CD14-positive monocyte (primary cell): ENCODE measurements at regions not wholly inside any gene's neighbourhood (a gene's known extent, or its start where the extent isn't known, plus 50 kb on each side); places are given as distances from the start of the nearest gene placed in this dataset.

Experiments
- DNase-seq, 3 donors: peaks; one replicate each; pipeline ENCODE4 v3.0.0-alpha.2; 2011 to 2022
- H2AFZ ChIP-seq: 2 replicates; pipeline ENCODE4 v1.6.0; 2012; ENCODE audit warnings: mild to moderate bottlenecking, low read depth, low read length, inconsistent platforms; ENCODE audit not compliant: insufficient read depth, poor library complexity, severe bottlenecking
- H3K27ac ChIP-seq, 2 donors: 1 replicate in 1 of 2; 2 replicates in 1 of 2; pipeline ENCODE4 v1.5.1; 2012 to 2013; ENCODE audit warnings: low read length in 2 of 2, control low read depth in 1 of 2, inconsistent platforms in 1 of 2, low read depth in 1 of 2, mild to moderate bottlenecking in 1 of 2
- H3K27me3 ChIP-seq, 2 donors: one replicate each; pipeline versions ENCODE4 v1.6.0 to v1.6.1; 2011 to 2013; ENCODE audit warnings: low read length in 2 of 2; ENCODE audit not compliant: control insufficient read depth in 2 of 2, insufficient read depth in 2 of 2
- H3K36me3 ChIP-seq, 2 donors: replicated peaks in 1 of 2; 1 replicate in 1 of 2; 2 replicates in 1 of 2; pipeline versions ENCODE4 v1.5.1 to v1.6.1; 2012 to 2013; ENCODE audit warnings: low read length in 2 of 2, control low read depth in 1 of 2, inconsistent platforms in 1 of 2, mild to moderate bottlenecking in 1 of 2; ENCODE audit not compliant: insufficient read depth in 2 of 2, control insufficient read depth in 1 of 2
- H3K4me1 ChIP-seq, 2 donors: 1 replicate in 1 of 2; 2 replicates in 1 of 2; pipeline versions ENCODE4 v1.5.1 to v1.6.1; 2012 to 2013; ENCODE audit warnings: low read length in 2 of 2, control low read depth in 1 of 2, inconsistent platforms in 1 of 2, mild to moderate bottlenecking in 1 of 2, moderate library complexity in 1 of 2; ENCODE audit not compliant: insufficient read depth in 2 of 2, control insufficient read depth in 1 of 2
- H3K4me2 ChIP-seq: replicated peaks from 2 replicates; pipeline ENCODE3; 2012; ENCODE audit warnings: low read length, moderate library complexity, mild to moderate bottlenecking; ENCODE audit not compliant: poor library complexity, severe bottlenecking; ENCODE audit errors: extremely low read depth
- H3K4me3 ChIP-seq, 3 experiments: fragments of 200-600 bp in 1 of 3; sonication (generic) in 1 of 3; replicated peaks in 1 of 3; 1 replicate in 2 of 3; 2 replicates in 1 of 3; pipeline ENCODE4 v1.5.1; 2011 to 2013; ENCODE audit warnings: low read length in 3 of 3, mild to moderate bottlenecking in 3 of 3, control low read depth in 2 of 3, low read depth in 2 of 3, inconsistent platforms in 1 of 3, moderate library complexity in 1 of 3
- H3K79me2 ChIP-seq: 2 replicates; pipeline ENCODE4 v1.6.0; 2012; ENCODE audit warnings: mild to moderate bottlenecking, control low read depth, inconsistent platforms, low read length, moderate library complexity; ENCODE audit not compliant: insufficient read depth
- H3K9ac ChIP-seq: 2 replicates; pipeline ENCODE4 v1.6.0; 2017; ENCODE audit warnings: low read length, mild to moderate bottlenecking; ENCODE audit not compliant: insufficient read depth, poor library complexity, severe bottlenecking
- H3K9me3 ChIP-seq, 2 donors: replicated peaks in 1 of 2; 1 replicate in 1 of 2; 2 replicates in 1 of 2; pipeline versions ENCODE4 v1.5.1 to v1.6.1; 2012 to 2013; ENCODE audit warnings: low read length in 2 of 2, control low read depth in 1 of 2; ENCODE audit not compliant: control insufficient read depth in 1 of 2, insufficient read depth in 1 of 2
- H4K20me1 ChIP-seq: 2 replicates; pipeline ENCODE4 v1.6.0; 2012; ENCODE audit warnings: mild to moderate bottlenecking, low read length, control low read depth, moderate library complexity; ENCODE audit not compliant: insufficient read depth
- H3K27ac Mint-ChIP-seq, 7 donors: one replicate each; pipeline ENCODE4 v1.8.0; 2020; ENCODE audit warnings: mild to moderate bottlenecking in 7 of 7, mixed read lengths in 7 of 7, moderate library complexity in 6 of 7, inconsistent platforms in 2 of 7
- H3K27me3 Mint-ChIP-seq, 3 donors: one replicate each; pipeline ENCODE4 v1.8.0; 2021 to 2022; ENCODE audit warnings: low read depth in 3 of 3, mild to moderate bottlenecking in 3 of 3, mixed read lengths in 3 of 3, moderate library complexity in 3 of 3, inconsistent platforms in 1 of 3
- H3K36me3 Mint-ChIP-seq, 2 donors: one replicate each; pipeline ENCODE4 v1.8.0; 2020; ENCODE audit warnings: mixed read lengths in 2 of 2, inconsistent platforms in 1 of 2, mild to moderate bottlenecking in 1 of 2
- H3K4me1 Mint-ChIP-seq: one replicate; pipeline ENCODE4 v1.8.0; 2020; ENCODE audit warnings: mild to moderate bottlenecking, mixed read lengths
- H3K4me3 Mint-ChIP-seq, 2 donors: one replicate each; pipeline ENCODE4 v1.8.0; 2020; ENCODE audit warnings: mild to moderate bottlenecking in 2 of 2, mixed read lengths in 2 of 2, moderate library complexity in 1 of 2
- H3K9me3 Mint-ChIP-seq, 7 donors: one replicate each; pipeline ENCODE4 v1.8.0; 2020 to 2022; ENCODE audit warnings: mixed read lengths in 7 of 7, mild to moderate bottlenecking in 6 of 7, moderate library complexity in 6 of 7, inconsistent platforms in 2 of 7
- WGBS: methylation state at CpG from one replicate; pipeline ENCODE4 v1.1.5; 2013; ENCODE audit warnings: missing lambda C conversion rate; ENCODE audit not compliant: insufficient coverage; 5-methylcytosine and 5-hydroxymethylcytosine counted together
- intact Hi-C, 2 donors: fragments of 100-400 bp; cut with micrococcal nuclease; formaldehyde crosslinking; loops; one replicate each; pipeline versions ENCODE4 v1.15.0 to v1.15.1; 2023
- TF ChIP-seq, protein P1 (sequence below): fragments of 200-600 bp; IDR thresholded peaks from one replicate; pipeline ENCODE4 v1.8.0; 2022; ENCODE audit warnings: antibody characterized with exemption, mild to moderate bottlenecking

DNA sequence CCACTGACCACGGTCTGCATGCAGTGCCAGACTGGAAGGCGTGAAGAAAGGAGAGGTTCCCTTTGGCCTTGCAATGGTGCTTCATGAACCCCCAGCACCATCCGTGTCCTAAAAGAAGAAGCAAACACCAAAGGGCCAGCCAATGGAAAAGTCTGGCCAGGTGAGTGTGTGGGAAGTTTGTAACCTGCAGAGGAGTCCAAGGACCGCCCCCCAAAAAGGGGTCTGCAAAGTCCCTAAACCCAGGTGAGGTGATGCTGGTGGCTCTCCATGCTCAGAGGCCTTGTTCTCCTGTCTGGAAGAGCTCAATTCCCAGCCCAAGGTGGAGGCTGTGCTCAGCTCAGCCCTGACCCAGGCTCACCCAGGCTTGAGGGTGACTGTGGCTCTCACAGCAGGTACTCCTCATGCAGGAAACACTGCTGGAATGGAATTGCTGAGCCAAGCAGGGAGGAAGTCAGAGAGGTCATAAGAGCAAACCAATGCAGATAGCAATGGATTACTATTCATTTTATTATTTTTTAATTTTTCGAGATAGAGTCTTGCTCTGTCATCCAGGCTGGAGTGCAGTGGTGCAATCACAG, 52.4 kb upstream of the NANOS1 start:
- H3K4me3 ChIP-seq = no peak overlapping the region
- Mint-ChIP-seq H3K27me3 (peaks cover 3 to 11% (median 6%) of the 10 kb centered on the region in 3 donors), H3K4me1 (no peaks in the 10 kb centered on the region), H3K27ac (no peak overlapping the region), H3K9me3 (peaks cover 3 to 15% (median 8%) of the 10 kb centered on the region in 7 donors), H3K4me3 (no peak overlapping the region), H3K36me3 (no peaks in the 10 kb centered on the region)
- H3K9ac ChIP-seq = no peak overlapping the region
- WGBS = 84% methylated on average over 4 of the region's 5 CpGs
- H3K27me3 ChIP-seq = peaks cover 0 to 2% of the 10 kb centered on the region in 2 donors
- H3K36me3 ChIP-seq = no peaks in the 10 kb centered on the region
- TF ChIP-seq, protein P1, sequence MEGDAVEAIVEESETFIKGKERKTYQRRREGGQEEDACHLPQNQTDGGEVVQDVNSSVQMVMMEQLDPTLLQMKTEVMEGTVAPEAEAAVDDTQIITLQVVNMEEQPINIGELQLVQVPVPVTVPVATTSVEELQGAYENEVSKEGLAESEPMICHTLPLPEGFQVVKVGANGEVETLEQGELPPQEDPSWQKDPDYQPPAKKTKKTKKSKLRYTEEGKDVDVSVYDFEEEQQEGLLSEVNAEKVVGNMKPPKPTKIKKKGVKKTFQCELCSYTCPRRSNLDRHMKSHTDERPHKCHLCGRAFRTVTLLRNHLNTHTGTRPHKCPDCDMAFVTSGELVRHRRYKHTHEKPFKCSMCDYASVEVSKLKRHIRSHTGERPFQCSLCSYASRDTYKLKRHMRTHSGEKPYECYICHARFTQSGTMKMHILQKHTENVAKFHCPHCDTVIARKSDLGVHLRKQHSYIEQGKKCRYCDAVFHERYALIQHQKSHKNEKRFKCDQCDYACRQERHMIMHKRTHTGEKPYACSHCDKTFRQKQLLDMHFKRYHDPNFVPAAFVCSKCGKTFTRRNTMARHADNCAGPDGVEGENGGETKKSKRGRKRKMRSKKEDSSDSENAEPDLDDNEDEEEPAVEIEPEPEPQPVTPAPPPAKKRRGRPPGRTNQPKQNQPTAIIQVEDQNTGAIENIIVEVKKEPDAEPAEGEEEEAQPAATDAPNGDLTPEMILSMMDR = no peak
- H3K4me1 ChIP-seq = no peaks in the 10 kb centered on the region
- H4K20me1 ChIP-seq = no peaks in the 10 kb centered on the region
- no peak overlapping the region for H3K4me2 ChIP-seq
- no peak overlapping the region for H3K27ac ChIP-seq
- no peaks in the 10 kb centered on the region for H3K79me2 ChIP-seq
- DNase-seq = no peak
- intact Hi-C loops = no loop called here
- H2AFZ ChIP-seq = no peak overlapping the region
- H3K9me3 ChIP-seq = no peaks in the 10 kb centered on the region

DNA sequence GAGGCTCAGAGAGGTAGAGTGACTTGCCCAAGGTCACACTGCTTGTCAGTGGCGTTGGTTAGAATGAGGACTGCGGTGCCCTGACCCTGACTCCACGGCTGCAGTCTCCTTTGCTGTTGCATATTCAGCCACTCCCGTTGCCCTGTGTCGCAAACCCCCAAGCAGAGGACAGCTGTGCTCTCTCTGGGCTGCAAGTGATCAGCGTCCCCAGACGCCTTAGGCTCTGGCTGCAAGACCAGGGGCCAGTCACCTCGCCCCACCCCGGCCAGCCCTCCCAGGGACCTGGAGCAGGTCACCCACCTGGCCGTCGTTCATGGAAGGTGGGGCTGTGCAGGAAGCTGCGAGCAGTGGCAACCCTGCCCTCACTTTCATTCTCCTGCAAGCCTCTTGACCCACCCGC, 51.7 kb upstream of the NANOS1 start:
- no peak overlapping the region for H3K27ac Mint-ChIP-seq
- H3K27ac ChIP-seq = no peak overlapping the region
- no peak overlapping the region for H3K4me2 ChIP-seq
- H3K4me1 Mint-ChIP-seq = no peaks in the 10 kb centered on the region
- H2AFZ ChIP-seq = no peak overlapping the region
- no peak for DNase-seq
- no peak overlapping the region for H3K4me3 ChIP-seq
- H3K27me3 Mint-ChIP-seq = peaks cover under 1 to 9% (median 8%) of the 10 kb centered on the region in 3 donors
- H3K36me3 Mint-ChIP-seq = no peaks in the 10 kb centered on the region
- 80% methylated on average over 11 of the region's 13 CpGs for WGBS
- H3K27me3 ChIP-seq = peaks cover 0 to 2% of the 10 kb centered on the region in 2 donors
- peaks cover 3 to 15% (median 8%) of the 10 kb centered on the region in 7 donors for H3K9me3 Mint-ChIP-seq
- intact Hi-C loops = no loop called here
- H3K9me3 ChIP-seq = no peaks in the 10 kb centered on the region
- no peak overlapping the region for H3K9ac ChIP-seq
- no peaks in the 10 kb centered on the region for H3K79me2 ChIP-seq
- H4K20me1 ChIP-seq = no peaks in the 10 kb centered on the region
- no peak overlapping the region for H3K4me3 Mint-ChIP-seq
- H3K4me1 ChIP-seq = no peaks in the 10 kb centered on the region
- TF ChIP-seq, protein P1 = no peak
- H3K36me3 ChIP-seq = no peaks in the 10 kb centered on the region
